ENCODE measurements at regions not wholly inside any gene's neighbourhood (a gene's known extent, or its start where the extent isn't known, plus 50 kb on each side); places are given as distances from the start of the nearest gene placed in this dataset.

- Mint-ChIP-seq H3K9me3 (ENCODE audit: unreplicated experiment) (no peaks in the 10 kb centered on the region), H3K27me3 (ENCODE audit: unreplicated experiment) (no peaks in the 10 kb centered on the region), H3K36me3 (ENCODE audit: unreplicated experiment) (no peaks in the 10 kb centered on the region), H3K4me3 (ENCODE audit: unreplicated experiment) (no peak overlapping the region), H3K4me1 (ENCODE audit: low read depth, unreplicated experiment) (no peaks in the 10 kb centered on the region), H3K27ac (ENCODE audit: unreplicated experiment) (no peak overlapping the region)
- no peak for DNase-seq
- TF ChIP-seq CTCF (IDR thresholded peaks at IDR 0.05; ENCODE audit: partially characterized antibody, unreplicated experiment): no peak
Measured at GRCh38 chr14:39716987-39717570, 284.8 kb upstream of the FBXO33 start.

- Mint-ChIP-seq H3K4me1 (ENCODE audit: low read depth, unreplicated experiment) (no peaks in the 10 kb centered on the region), H3K27me3 (ENCODE audit: unreplicated experiment) (no peaks in the 10 kb centered on the region), H3K4me3 (ENCODE audit: unreplicated experiment) (no peak overlapping the region), H3K9me3 (ENCODE audit: unreplicated experiment) (no peaks in the 10 kb centered on the region), H3K36me3 (ENCODE audit: unreplicated experiment) (no peaks in the 10 kb centered on the region), H3K27ac (ENCODE audit: unreplicated experiment) (no peak overlapping the region)
- no peak for TF ChIP-seq CTCF (IDR thresholded peaks at IDR 0.05; ENCODE audit: partially characterized antibody, unreplicated experiment)
- DNase-seq: no peak
Measured at GRCh38 chr14:39712293-39712999, 280.2 kb upstream of the FBXO33 start.

GRCh38 chr14:39704594-39704993 lies 272.4 kb upstream of the FBXO33 start:
- no peak for TF ChIP-seq CTCF (IDR thresholded peaks at IDR 0.05; ENCODE audit: partially characterized antibody, unreplicated experiment)
- DNase-seq: no peak
- Mint-ChIP-seq H3K36me3 (ENCODE audit: unreplicated experiment) (no peaks in the 10 kb centered on the region), H3K27me3 (ENCODE audit: unreplicated experiment) (no peaks in the 10 kb centered on the region), H3K9me3 (ENCODE audit: unreplicated experiment) (peaks cover 3% of the 10 kb centered on the region), H3K4me1 (ENCODE audit: low read depth, unreplicated experiment) (no peaks in the 10 kb centered on the region), H3K27ac (ENCODE audit: unreplicated experiment) (no peak overlapping the region), H3K4me3 (ENCODE audit: unreplicated experiment) (no peak overlapping the region)

- no peak for TF ChIP-seq CTCF (IDR thresholded peaks at IDR 0.05; ENCODE audit: partially characterized antibody, unreplicated experiment)
- peaks cover 2% of the 10 kb centered on the region for H3K27me3 Mint-ChIP-seq (ENCODE audit: unreplicated experiment)
Measured at GRCh38 chr14:39694341-39694740, 262.1 kb upstream of the FBXO33 start.

GRCh38 chr14:39683691-39684260 lies 251.5 kb upstream of the FBXO33 start:
- no peaks in the 10 kb centered on the region for H3K27me3 Mint-ChIP-seq (ENCODE audit: unreplicated experiment)
- TF ChIP-seq CTCF (IDR thresholded peaks at IDR 0.05; ENCODE audit: partially characterized antibody, unreplicated experiment): no peak
- no peaks in the 10 kb centered on the region for H3K9me3 Mint-ChIP-seq (ENCODE audit: unreplicated experiment)
- no peak overlapping the region for H3K27ac Mint-ChIP-seq (ENCODE audit: unreplicated experiment)
- DNase-seq: no peak
- H3K4me3 Mint-ChIP-seq (ENCODE audit: unreplicated experiment): no peak overlapping the region
- no peaks in the 10 kb centered on the region for H3K36me3 Mint-ChIP-seq (ENCODE audit: unreplicated experiment)
- no peaks in the 10 kb centered on the region for H3K4me1 Mint-ChIP-seq (ENCODE audit: low read depth, unreplicated experiment)

More at GRCh38 chr14:39694341-39694740, 262.1 kb upstream of the FBXO33 start:
- no peaks in the 10 kb centered on the region for H3K36me3 Mint-ChIP-seq (ENCODE audit: unreplicated experiment)
- no peak overlapping the region for H3K4me3 Mint-ChIP-seq (ENCODE audit: unreplicated experiment)
- H3K27ac Mint-ChIP-seq (ENCODE audit: unreplicated experiment): no peak overlapping the region
- H3K9me3 Mint-ChIP-seq (ENCODE audit: unreplicated experiment): peaks cover 3% of the 10 kb centered on the region
- no peaks in the 10 kb centered on the region for H3K4me1 Mint-ChIP-seq (ENCODE audit: low read depth, unreplicated experiment)
- no peak for DNase-seq

Data from glutamatergic neuron (in vitro differentiated cells).